Heart right ventricle (tissue), 16 donors: ENCODE measurements at regions not wholly inside any gene's neighbourhood (a gene's known extent, or its start where the extent isn't known, plus 50 kb on each side); places are given as distances from the start of the nearest gene placed in this dataset.
"Not testable (repeated sequence)": the region's sequence is repeated elsewhere in the genome, so short reads cannot be mapped to it uniquely, and the experiment has no call there.

Experiments
- ATAC-seq, 8 donors: fragments of 200-7000 bp; cut with Tn5 transposase; one replicate each; pipeline ENCODE4 v1.9.1; 2020; ENCODE audit warnings: mild to moderate bottlenecking in 8 of 8, moderate library complexity in 8 of 8, moderate number of reproducible peaks in 1 of 8
- DNase-seq, 2 donors: peaks; one replicate each; pipeline ENCODE4 v3.0.0-alpha.2; 2020
- H3K27ac ChIP-seq, 10 donors: fragments of 200-600 bp; sonication (generic) in 2 of 10; one replicate each; pipeline versions ENCODE4 v1.5.0 to v1.8.0; 2020 to 2022; ENCODE audit warnings: mild to moderate bottlenecking in 3 of 10
- H3K27me3 ChIP-seq, 7 donors: fragments of 200-600 bp; one replicate each; pipeline ENCODE4 v1.8.0; 2021 to 2022; ENCODE audit warnings: mild to moderate bottlenecking in 2 of 7
- H3K36me3 ChIP-seq, 9 donors: fragments of 200-600 bp; sonication (generic) in 1 of 9; one replicate each; pipeline versions ENCODE4 v1.5.0 to v1.8.0; 2020 to 2022; ENCODE audit warnings: mild to moderate bottlenecking in 2 of 9
- H3K4me1 ChIP-seq, 9 donors: fragments of 200-600 bp; sonication (generic) in 1 of 9; one replicate each; pipeline versions ENCODE4 v1.5.0 to v1.8.0; 2020 to 2022; ENCODE audit warnings: mild to moderate bottlenecking in 4 of 9
- H3K4me3 ChIP-seq, 10 donors: fragments of 200-600 bp; sonication (generic) in 2 of 10; one replicate each; pipeline versions ENCODE4 v1.5.0 to v1.8.0; 2020 to 2022; ENCODE audit warnings: mild to moderate bottlenecking in 7 of 10, moderate library complexity in 2 of 10
- H3K9me3 ChIP-seq, 11 donors: fragments of 200-600 bp in 10 of 11; sonication (generic) in 2 of 11; one replicate each; pipeline versions ENCODE4 v1.5.0 to v1.8.0; 2013 to 2022; ENCODE audit warnings: mild to moderate bottlenecking in 2 of 11, control low read depth in 1 of 11, moderate library complexity in 1 of 11
- WGBS, 2 donors: extraction: QIAGEN DNeasy Blood & Tissue Kit; methylation state at CpG; one replicate each; pipeline ENCODE4 v1.1.7; 2013; ENCODE audit warnings: inconsistent platforms in 1 of 2; 5-methylcytosine and 5-hydroxymethylcytosine counted together
- intact Hi-C, 10 donors: fragments of 100-400 bp; cut with DNase I; formaldehyde crosslinking; loops; one replicate each; pipeline versions ENCODE4 v1.11.1 to v1.14.2; 2022
- TF ChIP-seq, protein P1 (sequence below), 9 donors: fragments of 200-600 bp; sonication (generic) in 2 of 9; IDR thresholded peaks; one replicate each; pipeline versions ENCODE4 v1.5.0 to v1.8.0; 2021 to 2022; ENCODE audit warnings: antibody characterized with exemption in 9 of 9, mild to moderate bottlenecking in 5 of 9, moderate library complexity in 1 of 9
- donor health status: Arrhythmogenic right ventricular cardiomyopathy.
- donor health status: ischemic (EF 13 %, LVEDD 7.1; RV severe dilation, severe dysfunction).
- donor health status: healthy with polysubstance abuse.
- donor health status: DM: no; HTN: yes; CAD: no.
- donor health status: DM: no; HTN: no; CAD: no.
- donor health status: ischemic (EF 25% LVEDD 6.9; RV normal size, moderate dysfunction).
- donor health status: ischemic (EF 25% LVEDD 5.7; RV mildly dilated, moderate dysfunction).
- donor health status: healthy.
- donor health status: DM: yes; HTN: yes; CAD: no.
- donor health status: Ischemic cardiomyopathy.
- donor health status: ischemic (EF 35%, LVEDD 5.7; RV mildly dilated, moderate dysfunction).
- donor health status: nonischemic (EF 11% LVEDD 7.7; RV severe dilation, severe dysfunction).
- donor health status: DM: yes; HTN: yes; CAD: no.
- donor health status: PGD.
- donor health status: ischemic (EF 29% LVEDD 5.4; RV normal size, mild dysfunction).
- donor health status: nonischemic (EF 23%, LVEDD 6.1; RV moderate dilation, normal function).

DNA sequence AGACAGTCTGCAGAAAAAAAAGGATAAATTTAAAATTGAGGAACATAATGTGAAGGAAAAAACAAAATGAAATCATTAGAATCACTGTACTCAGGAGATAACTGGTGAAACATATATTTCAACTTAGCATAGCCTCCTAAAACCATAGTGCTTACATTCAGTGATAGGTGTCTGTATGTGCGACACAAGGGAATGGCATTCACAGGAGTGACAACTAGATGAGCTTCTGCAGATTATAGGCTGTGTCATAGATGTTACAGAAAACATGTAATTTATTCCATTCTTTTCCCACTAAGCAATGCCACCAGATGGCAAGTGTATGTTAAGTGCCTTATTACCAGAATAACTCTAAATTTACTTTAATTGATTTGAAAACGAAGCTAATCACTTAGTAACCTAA, 960.0 kb upstream of the PCDH20 start:
- Histone ChIP-seq H3K4me1 (no peaks in the 10 kb centered on the region), H3K27ac (no peak overlapping the region), H3K4me3 (no peak overlapping the region), H3K36me3 (no peaks in the 10 kb centered on the region), H3K9me3 (peaks cover 0 to 3% (median 0%) of the 10 kb centered on the region in 11 donors), H3K27me3 (no peaks in the 10 kb centered on the region)
- 80 to 85% methylated on average over 2 of the region's 2 CpGs for WGBS, 2 donors
- DNase-seq (no peak), ATAC-seq (no peak)
- TF ChIP-seq, protein P1, sequence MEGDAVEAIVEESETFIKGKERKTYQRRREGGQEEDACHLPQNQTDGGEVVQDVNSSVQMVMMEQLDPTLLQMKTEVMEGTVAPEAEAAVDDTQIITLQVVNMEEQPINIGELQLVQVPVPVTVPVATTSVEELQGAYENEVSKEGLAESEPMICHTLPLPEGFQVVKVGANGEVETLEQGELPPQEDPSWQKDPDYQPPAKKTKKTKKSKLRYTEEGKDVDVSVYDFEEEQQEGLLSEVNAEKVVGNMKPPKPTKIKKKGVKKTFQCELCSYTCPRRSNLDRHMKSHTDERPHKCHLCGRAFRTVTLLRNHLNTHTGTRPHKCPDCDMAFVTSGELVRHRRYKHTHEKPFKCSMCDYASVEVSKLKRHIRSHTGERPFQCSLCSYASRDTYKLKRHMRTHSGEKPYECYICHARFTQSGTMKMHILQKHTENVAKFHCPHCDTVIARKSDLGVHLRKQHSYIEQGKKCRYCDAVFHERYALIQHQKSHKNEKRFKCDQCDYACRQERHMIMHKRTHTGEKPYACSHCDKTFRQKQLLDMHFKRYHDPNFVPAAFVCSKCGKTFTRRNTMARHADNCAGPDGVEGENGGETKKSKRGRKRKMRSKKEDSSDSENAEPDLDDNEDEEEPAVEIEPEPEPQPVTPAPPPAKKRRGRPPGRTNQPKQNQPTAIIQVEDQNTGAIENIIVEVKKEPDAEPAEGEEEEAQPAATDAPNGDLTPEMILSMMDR (IDR thresholded peaks at IDR 0.05): no peak
- intact Hi-C loops: no loop called here

DNA sequence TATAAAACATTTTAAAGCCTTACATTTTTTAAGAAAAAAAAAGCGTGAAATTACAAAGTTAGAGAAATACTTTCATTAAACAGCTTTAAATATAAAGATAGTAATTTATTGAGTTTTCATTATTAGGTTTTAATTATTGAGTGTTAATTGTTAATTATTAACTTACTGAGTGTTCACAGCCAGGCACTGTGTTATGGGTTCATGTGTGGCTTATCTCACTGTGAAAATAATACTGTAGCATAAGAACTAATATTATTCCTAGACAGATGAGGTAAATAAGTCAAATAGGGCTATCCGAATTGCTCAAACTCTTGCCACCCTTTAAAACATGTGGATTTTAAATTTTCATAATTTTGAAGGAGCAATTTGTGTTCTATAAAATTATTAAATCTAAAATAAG, 956.1 kb upstream of the PCDH20 start:
- intact Hi-C loops: no loop called here
- Histone ChIP-seq H3K27me3 (no peaks in the 10 kb centered on the region), H3K27ac (no peak overlapping the region), H3K36me3 (no peaks in the 10 kb centered on the region), H3K4me3 (no peak overlapping the region), H3K9me3 (peaks cover 0 to 5% (median 0%) of the 10 kb centered on the region in 11 donors), H3K4me1 (no peaks in the 10 kb centered on the region)
- DNase-seq (no peak), ATAC-seq (no peak)
- TF ChIP-seq, protein P1 (IDR thresholded peaks at IDR 0.05): no peak
- 82 to 95% methylated on average over 2 of the region's 2 CpGs for WGBS, 2 donors

DNA sequence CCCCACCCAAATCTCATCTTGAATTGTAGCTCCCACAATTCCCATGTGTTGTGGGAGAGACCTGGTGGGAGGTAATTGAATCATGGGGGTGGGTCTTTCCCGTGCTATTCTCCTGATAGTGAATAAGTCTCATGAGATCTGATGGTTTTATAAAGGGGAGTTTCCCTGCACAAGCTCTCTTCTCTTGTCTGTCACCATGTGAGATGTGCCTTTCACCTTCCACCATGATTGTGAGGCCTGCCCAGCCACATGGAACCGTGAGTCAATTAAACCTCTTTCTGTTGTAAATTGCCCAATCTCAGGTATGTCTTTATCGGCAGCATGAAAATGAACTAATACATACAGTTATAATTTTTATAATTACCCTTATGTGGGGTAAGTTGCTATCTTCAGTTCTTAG, 952.3 kb upstream of the PCDH20 start:
- WGBS, 2 donors: 83 to 88% methylated on average over 3 of the region's 3 CpGs
- H3K9me3 ChIP-seq, H3K4me3 ChIP-seq, ATAC-seq, intact Hi-C loops, H3K4me1 ChIP-seq, H3K27me3 ChIP-seq, H3K36me3 ChIP-seq, H3K27ac ChIP-seq, DNase-seq: not testable (repeated sequence)

DNA sequence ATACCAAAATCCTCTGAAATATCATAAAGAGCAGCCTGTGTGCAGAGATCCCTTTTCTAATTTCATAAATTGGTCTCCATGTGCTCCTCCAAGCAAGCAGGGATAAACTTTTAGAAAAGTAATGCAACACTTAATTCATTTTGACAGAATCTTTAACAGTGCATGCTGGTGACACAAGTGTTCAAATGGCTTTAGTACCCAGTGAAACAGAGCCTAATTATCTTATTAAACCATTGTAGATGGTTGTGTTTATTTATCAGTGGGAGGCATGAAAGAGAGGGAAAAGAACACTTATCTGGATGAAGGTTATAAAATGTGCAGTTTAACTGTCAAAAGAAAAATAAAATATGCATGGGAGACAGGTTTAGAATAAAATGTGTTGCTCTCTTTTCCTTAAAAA, 945.0 kb upstream of the PCDH20 start:
- Histone ChIP-seq H3K27ac (no peak overlapping the region), H3K27me3 (no peaks in the 10 kb centered on the region), H3K36me3 (no peaks in the 10 kb centered on the region), H3K9me3 (peaks cover 0 to 3% (median 0%) of the 10 kb centered on the region in 11 donors), H3K4me3 (no peak overlapping the region), H3K4me1 (no peaks in the 10 kb centered on the region)
- TF ChIP-seq, protein P1 (IDR thresholded peaks at IDR 0.05): no peak
- intact Hi-C loops: no loop called here
- ATAC-seq: no peak
- no peak for DNase-seq

DNA sequence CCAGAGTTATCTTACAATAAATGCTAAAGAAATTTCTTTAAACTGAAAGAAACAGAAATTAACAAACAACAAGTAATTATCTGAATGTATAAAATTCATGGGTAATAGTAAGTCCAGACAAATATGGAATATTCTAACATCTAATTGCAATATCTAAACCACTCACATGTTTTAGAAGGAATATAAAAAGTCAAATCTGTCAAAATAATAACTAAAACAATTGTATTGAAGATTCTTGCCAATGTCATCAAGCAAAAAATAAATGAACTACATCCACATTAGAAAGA, 942.9 kb upstream of the PCDH20 start:
- TF ChIP-seq, protein P1 (IDR thresholded peaks at IDR 0.05): no peak
- H3K4me3 ChIP-seq: no peak overlapping the region
- H3K4me1 ChIP-seq: no peaks in the 10 kb centered on the region
- peaks cover 0 to 4% (median 0%) of the 10 kb centered on the region in 11 donors for H3K9me3 ChIP-seq
- intact Hi-C loops: no loop called here
- no peak for ATAC-seq
- DNase-seq: no peak
- H3K36me3 ChIP-seq: no peaks in the 10 kb centered on the region
- no peak overlapping the region for H3K27ac ChIP-seq
- H3K27me3 ChIP-seq: no peaks in the 10 kb centered on the region
